ENCODE measurements at regions not wholly inside any gene's neighbourhood (a gene's known extent, or its start where the extent isn't known, plus 50 kb on each side); places are given as distances from the start of the nearest gene placed in this dataset.

DNA sequence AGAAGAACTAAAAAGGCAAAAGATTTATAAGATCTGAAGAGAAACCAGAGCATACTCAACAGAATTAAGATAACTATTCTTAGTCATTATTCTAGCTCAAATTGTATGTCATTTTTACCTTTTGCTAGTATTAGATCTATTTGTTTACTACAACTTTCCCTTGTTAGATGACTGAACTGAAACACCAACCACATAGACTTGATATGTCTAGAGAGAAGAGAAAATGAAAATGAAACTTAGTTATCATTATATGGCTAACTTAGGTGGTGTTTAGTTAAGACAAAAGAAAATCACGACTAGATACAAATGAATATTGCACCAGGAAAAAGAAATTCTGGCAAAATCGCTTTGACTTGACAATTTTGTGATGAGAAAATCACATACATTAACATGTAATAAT is 690.8 kb downstream of the PCDH18 start:
- no peaks in the 10 kb centered on the region for H3K4me1 Mint-ChIP-seq (ENCODE audit: low read depth)
- no peak overlapping the region for H3K27ac Mint-ChIP-seq
- no peaks in the 10 kb centered on the region for H3K36me3 Mint-ChIP-seq (ENCODE audit: low read depth)
- H3K9me3 Mint-ChIP-seq = peaks cover 8% of the 10 kb centered on the region; the same call in 1 of the 2 replicates
- TF ChIP-seq, protein P1, sequence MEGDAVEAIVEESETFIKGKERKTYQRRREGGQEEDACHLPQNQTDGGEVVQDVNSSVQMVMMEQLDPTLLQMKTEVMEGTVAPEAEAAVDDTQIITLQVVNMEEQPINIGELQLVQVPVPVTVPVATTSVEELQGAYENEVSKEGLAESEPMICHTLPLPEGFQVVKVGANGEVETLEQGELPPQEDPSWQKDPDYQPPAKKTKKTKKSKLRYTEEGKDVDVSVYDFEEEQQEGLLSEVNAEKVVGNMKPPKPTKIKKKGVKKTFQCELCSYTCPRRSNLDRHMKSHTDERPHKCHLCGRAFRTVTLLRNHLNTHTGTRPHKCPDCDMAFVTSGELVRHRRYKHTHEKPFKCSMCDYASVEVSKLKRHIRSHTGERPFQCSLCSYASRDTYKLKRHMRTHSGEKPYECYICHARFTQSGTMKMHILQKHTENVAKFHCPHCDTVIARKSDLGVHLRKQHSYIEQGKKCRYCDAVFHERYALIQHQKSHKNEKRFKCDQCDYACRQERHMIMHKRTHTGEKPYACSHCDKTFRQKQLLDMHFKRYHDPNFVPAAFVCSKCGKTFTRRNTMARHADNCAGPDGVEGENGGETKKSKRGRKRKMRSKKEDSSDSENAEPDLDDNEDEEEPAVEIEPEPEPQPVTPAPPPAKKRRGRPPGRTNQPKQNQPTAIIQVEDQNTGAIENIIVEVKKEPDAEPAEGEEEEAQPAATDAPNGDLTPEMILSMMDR (IDR thresholded peaks at IDR 0.05) = no peak
- H3K4me3 Mint-ChIP-seq = no peak overlapping the region
- DNase-seq = no peak
- H3K27me3 Mint-ChIP-seq (ENCODE audit: insufficient read depth) = no peaks in the 10 kb centered on the region

DNA sequence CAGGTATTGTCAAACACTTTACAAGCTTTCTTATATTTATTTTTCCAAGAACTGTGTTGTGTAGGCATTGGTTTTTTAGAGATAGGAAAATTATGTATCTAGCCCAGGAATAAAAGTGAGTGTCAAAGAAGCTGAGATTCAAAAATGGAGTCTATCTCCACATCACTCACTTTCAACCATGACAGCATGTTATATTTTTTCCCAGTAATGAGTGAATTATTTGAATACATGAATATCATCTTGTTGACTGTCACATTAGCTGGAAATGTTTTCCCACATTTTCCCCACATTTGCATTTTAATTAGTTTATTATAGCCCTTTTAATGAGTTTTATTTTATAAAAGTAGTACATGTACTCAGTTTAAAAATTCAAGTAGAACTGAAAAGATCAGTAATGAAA is 693.7 kb downstream of the PCDH18 start:
- Mint-ChIP-seq H3K27ac (no peak overlapping the region), H3K4me1 (ENCODE audit: low read depth) (no peaks in the 10 kb centered on the region), H3K4me3 (no peak overlapping the region), H3K36me3 (ENCODE audit: low read depth) (no peaks in the 10 kb centered on the region), H3K27me3 (ENCODE audit: insufficient read depth) (no peaks in the 10 kb centered on the region), H3K9me3 (peaks cover 13% of the 10 kb centered on the region)
- DNase-seq = no peak
- TF ChIP-seq, protein P1 (IDR thresholded peaks at IDR 0.05) = no peak

DNA sequence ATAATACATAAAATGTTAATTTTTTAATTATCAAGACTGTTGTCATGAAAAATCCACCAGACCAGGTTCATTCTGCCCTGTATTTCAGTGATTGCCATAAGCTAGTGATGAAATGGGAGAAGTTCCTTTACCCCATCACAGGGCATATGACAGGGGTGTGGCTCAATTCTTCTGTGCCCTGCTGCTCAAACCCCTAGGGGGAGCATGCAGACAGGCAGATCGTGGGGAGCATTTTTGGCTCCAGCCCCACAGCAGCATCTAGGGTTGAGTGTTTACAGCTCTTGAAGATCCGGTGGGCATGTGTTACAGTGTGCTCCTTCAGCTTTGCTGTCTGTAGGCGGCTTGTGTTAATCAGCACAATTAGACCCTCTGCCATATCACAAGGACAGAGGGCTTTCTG is 700.7 kb downstream of the PCDH18 start:
- no peak for DNase-seq
- H3K4me3 Mint-ChIP-seq = no peak overlapping the region
- TF ChIP-seq, protein P1 (IDR thresholded peaks at IDR 0.05) = no peak; the same call in 1 of the 2 replicates
- no peaks in the 10 kb centered on the region for H3K27me3 Mint-ChIP-seq (ENCODE audit: insufficient read depth)
- no peak overlapping the region for H3K27ac Mint-ChIP-seq
- no peaks in the 10 kb centered on the region for H3K36me3 Mint-ChIP-seq (ENCODE audit: low read depth)
- H3K4me1 Mint-ChIP-seq (ENCODE audit: low read depth) = no peaks in the 10 kb centered on the region
- peaks cover 4% of the 10 kb centered on the region for H3K9me3 Mint-ChIP-seq

DNA sequence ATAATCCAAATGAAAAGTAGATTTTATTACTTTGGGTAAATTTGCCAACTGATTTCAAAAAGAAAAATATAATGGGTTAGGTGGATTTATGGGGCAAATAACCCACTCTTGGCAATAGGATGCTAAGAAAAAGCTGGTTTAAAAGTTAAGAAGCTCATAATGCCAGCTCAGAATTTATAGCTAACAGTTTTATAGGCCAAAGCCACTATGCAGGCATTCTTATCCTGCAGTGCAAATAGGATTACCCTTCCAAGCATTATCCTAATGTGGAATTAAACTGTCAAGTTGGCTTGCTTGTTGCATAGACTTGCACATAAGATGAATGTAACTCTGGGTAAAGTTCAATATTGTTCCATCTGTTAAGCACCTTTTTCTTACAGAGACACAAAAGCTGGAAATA is 703.0 kb downstream of the PCDH18 start:
- H3K4me3 Mint-ChIP-seq = no peak overlapping the region
- H3K27ac Mint-ChIP-seq = no peak overlapping the region
- no peaks in the 10 kb centered on the region for H3K27me3 Mint-ChIP-seq (ENCODE audit: insufficient read depth)
- TF ChIP-seq, protein P1 (IDR thresholded peaks at IDR 0.05) = no peak
- DNase-seq = no peak
- peaks cover 4% of the 10 kb centered on the region for H3K9me3 Mint-ChIP-seq
- no peaks in the 10 kb centered on the region for H3K36me3 Mint-ChIP-seq (ENCODE audit: low read depth)
- no peaks in the 10 kb centered on the region for H3K4me1 Mint-ChIP-seq (ENCODE audit: low read depth)

DNA sequence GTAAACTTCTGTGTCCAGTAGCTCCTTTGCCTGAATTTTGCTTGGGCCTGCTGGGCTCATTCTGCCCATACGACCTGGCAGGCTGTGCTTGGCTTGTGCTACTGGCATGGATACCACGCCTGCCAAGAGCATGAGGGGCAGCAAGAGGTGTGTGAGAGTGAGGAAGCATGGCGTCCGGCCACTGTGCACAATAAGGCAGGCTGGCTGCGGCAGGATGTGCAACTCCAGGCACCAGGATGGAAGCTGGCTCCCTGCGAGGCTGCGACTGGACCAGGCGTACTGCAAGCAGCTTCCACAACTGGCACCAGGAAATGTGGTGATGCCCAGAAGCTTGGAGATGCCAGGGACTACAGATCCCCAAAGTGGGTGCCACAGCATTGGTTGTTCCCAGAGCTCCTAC is 709.3 kb downstream of the PCDH18 start:
- Mint-ChIP-seq H3K9me3 (peaks cover 10% of the 10 kb centered on the region), H3K36me3 (ENCODE audit: low read depth) (no peaks in the 10 kb centered on the region), H3K4me1 (ENCODE audit: low read depth) (no peaks in the 10 kb centered on the region), H3K27ac (no peak overlapping the region), H3K4me3 (no peak overlapping the region), H3K27me3 (ENCODE audit: insufficient read depth) (0 out of 2 replicates have a peak, but pooled peaks cover 1% of the 10 kb centered on the region)
- TF ChIP-seq, protein P1 (IDR thresholded peaks at IDR 0.05) = no peak
- DNase-seq = no peak

DNA sequence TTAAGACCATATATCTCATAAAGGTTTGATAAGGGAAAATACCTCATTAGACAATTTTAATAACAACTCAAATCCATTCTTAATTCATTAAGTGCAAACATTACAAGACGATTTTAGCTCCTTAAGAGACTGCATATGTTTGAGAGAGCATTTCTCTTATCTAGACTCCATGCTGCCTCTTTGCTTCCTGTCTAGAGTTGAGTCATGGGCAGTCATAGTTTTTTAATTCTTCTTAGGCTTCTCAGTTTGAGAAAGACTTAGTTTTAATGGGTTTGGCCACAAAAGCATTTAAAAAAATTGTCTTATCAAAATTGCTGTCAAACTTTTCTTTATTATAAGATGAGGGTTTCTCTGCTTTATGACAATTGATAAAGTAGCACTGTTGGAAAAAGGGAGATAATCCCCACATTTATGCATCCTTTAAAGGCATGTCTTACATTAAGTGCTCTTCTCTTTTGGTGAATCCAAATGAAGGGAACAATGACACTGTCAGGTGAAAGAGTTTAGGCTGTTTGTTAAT is 713.4 kb downstream of the PCDH18 start:
- TF ChIP-seq, protein P1 (IDR thresholded peaks at IDR 0.05) = no peak
- Mint-ChIP-seq H3K4me3 (no peak overlapping the region), H3K27me3 (ENCODE audit: insufficient read depth) (no peaks in the 10 kb centered on the region), H3K36me3 (ENCODE audit: low read depth) (no peaks in the 10 kb centered on the region), H3K27ac (no peak overlapping the region), H3K4me1 (ENCODE audit: low read depth) (no peaks in the 10 kb centered on the region), H3K9me3 (peaks cover 5% of the 10 kb centered on the region)
- DNase-seq = no peak

Data from HFFc6 (cell line).